NCI-H1694 treated with DMSO at 0.1 percent for 48 hours (cell line): ENCODE measurements at regions not wholly inside any gene's neighbourhood (a gene's known extent, or its start where the extent isn't known, plus 50 kb on each side); places are given as distances from the start of the nearest gene placed in this dataset.

Experiments
- DNase-seq: peaks from one replicate; lab custom pipeline; 2025; lab: John Stamatoyannopoulos, UW

DNA sequence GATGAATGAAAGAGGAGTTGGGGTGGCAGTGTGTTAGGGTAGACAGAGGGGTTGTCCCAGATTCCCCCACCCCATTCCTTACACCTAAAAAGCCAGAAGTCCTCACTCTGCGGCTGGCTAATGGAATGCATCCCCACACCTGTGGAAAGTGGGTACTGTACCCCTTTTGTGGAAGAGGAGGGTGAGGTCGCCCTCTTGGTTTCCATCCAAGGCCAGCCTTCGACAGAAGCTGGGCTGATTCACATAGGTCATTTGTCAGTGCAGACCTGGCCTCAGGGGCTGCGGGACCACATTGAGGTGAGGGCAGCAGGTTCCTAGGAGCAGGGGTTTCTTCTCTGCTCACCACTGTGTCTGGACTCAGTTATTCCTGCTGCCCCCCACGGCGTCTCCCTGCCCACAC lies 671.6 kb downstream of the MATN1 start:
- no peak for DNase-seq

DNA sequence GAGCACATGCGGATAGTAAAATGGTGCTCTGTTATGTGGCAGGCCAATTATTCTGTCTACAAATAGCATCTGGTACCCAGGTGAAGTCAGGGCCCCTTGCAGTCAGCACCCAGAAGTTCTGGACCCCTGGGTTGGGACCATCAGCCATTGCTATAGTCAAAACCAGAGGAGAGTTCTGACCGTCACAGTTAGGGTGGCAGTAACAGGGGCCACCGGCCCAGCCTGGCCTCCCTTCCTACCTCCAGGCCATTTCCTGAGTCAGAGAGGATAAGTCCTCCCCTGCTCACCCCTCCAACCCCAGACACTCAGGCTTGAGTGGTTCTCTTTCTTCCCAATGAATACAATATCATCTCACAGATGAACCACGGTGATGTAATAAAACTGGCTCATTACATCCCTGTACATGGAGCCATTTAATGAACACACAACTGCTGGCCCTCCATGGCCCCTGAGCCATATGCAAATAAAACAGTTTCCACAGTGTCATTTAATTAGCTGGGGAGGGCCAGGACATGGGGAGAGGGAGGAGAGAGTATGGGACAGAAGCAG lies 673.6 kb downstream of the MATN1 start:
- DNase-seq: no peak

DNA sequence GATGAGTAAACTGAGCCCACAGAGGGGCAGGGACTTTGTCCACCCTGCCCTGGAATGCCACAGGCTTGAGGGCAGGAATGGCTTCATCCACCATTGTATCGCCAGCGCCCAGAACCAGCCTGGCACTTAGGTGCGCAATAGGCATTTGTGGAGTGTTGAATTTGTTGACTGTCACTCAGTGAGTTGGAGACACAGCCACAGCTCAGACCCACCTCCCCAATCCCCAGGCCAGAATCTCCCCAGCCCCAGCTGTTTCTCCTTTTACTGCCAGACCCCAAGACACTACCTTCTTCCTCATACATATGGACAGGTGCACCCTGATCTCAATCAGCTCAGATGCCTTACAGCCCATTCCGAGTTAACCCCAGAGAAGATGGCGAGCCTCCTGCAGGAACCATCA lies 674.5 kb downstream of the MATN1 start:
- no peak for DNase-seq

DNA sequence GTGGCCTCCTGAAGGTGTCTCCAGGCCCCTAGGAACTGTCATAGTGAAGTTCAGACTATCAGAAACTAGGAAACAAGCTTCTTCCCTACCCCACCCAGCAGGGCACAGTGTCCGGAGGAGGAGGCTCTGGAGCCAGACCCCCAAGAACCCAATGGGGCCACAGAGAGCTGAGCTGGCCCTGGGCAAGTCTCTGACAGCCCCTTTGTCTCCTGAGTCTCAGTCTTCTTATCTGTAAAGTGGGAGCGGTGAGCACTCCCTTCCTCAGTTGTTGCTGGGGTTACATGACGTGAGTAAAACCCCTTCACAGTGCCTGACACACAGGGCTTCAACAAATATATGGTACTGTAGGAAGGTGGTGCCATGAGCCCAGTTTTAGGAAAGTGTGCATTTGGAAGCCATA lies 675.8 kb downstream of the MATN1 start:
- DNase-seq: no peak

DNA sequence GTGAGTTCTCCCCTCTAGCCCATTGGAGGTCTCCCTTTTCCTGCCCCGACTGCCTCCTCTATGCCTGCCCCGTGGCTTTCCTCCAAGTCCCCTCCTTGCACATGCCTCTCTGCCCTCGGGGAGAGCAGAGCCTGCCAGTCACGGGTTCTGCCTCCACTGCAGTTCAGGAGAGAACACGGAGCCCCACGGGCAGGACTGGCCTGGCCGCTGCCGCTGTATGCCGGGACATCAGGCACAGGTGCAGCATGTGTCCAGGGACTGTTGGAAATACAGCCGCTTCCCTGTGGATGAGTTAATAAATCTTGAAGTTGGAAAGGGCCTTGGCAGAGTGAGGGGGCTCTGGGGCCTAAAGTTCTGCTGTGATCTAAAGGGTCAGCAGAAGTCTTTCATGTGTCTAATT lies 676.6 kb downstream of the MATN1 start:
- no peak for DNase-seq

DNA sequence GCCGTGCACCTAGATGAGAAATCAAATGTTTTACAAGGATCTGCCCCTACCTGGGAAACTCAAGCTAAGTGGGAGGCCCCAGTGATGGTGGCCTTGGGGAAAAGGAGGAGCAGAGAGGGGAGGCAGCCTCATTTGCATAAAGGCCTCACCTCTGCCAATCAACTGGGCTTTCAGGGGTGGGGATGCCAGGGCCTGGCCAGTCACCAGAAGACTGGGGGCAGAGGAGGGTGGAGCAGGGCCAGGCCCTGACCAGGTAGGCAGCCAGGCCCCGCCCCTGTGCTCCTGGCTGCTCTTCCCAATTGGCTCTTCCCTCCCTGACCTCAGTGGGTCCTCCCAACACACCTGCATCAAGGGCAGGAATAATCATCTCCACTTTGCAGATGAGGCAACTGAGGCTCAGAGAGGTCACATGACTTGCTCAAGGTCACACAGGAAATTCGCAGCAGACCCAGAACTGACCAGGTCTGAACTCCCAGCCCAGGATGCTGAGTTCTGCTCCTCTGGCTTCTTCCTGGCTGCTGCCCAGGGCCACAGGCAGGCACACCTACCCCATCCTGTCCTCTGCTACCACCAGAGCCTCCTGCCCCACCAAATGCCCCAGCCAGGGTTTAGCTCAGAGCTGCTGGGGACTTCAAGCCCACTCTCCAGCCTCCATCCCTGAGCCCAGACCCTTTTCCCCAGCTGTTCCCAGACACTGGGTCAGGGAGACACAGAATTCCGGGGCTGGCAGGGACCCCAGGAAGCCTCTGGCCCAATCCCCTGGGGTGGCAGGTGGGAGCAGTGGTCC lies 677.9 kb downstream of the MATN1 start:
- no peak for DNase-seq

DNA sequence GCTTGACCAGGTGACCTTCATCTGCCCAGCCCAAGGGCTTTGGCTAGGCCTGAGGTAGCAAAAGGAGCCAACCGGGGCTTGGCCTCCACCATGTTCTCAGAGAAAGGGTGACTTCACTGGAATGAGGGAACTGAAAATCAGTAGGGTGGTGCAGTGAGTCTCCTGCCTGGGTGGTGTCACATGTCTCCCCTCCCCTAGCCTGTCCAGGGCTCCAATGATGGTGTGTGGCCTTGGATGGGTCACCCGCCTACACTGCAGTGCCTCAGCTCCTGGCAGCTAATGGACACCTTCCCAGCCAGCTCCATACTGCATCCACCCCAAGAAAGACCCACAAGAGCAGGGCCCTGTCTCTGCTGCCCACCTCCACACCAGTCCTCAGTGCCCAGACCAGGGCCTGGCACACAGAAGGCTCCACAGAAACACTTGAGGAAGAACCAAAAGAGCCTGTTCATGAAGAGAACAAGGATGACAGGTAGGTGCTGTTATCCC lies 678.7 kb downstream of the MATN1 start:
- DNase-seq: no peak

DNA sequence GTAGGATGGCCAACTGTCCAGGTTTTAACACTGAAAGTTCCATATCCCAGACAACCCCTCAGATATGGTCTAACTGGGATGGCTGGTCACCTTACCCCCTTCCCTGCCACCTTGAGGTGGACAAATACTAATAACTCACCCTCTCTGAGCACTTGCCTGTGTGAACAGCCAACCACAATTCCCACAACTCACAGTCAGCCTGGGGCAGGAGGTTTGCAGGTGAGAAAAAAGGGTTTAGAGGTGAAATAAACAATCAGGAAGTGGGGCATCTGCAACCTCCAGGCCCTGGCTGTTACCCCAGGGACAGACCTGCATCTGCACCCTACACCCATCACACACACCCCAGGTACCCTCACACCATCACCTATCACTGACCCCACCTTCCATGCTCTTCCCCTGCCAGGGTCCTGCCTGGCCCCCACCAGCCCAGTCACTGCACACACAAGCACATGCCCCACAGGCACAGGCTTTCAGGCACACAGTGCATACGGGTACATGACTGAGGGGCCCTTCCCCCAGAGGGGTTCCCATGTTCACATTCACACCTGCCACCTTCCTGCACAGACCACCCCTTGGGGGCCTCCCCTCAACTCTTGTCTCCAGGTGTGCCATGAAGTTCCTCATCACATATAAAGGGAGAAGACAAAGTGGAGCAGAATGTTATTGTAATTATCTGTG lies 679.5 kb downstream of the MATN1 start:
- no peak for DNase-seq

DNA sequence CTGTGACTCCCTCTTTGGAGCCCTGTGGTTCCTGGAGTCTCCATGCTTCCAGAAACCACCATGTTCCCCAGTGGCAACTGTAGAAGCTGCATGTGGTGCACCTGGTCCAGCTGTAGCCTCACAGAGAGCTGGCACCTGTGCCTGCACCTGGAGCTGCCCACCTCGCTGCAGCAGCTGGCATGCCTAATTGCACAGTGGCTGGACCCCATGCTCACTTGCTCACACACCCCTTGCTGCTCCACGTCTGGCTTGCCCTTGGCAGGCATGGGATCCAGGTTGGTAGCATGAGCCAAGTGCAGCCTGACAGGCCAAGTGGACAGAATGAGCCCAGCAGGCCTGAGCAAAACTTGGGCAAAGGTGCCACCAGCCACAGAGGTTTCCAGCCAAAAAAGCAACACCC lies 680.1 kb downstream of the MATN1 start:
- DNase-seq: no peak

DNA sequence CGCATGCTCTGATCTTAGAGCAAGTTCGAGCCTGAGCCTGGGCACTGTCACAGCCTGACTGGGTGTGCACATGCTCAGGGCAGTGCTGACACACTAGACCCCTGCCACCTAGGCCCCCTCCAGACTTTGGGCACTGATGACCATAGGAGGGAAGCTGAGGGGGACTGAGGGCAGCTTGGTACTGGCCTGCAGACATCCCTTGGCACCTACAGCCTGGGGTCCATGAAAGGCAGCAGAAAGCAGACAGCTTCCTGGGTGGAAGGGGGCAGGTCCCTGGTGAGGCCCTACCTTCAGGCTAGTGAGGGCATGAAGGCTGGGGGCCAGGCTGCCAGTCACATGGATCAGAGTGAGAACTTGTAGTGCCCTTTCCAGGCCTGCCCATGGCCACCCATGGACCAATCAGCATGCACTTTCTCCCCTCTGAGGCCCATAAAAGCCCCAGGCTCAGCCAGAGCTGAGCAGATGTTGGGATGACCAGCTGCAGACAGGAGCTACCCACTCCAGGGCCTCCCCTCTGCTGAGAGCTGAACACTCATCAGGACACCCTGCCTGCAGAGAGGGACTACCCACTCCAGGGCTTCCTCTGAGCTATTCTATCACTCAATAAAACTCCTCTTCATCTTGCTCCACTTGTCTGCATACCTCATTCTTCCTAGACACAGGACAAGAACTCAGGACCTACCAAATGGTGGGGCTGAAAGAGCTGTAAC lies 680.8 kb downstream of the MATN1 start:
- DNase-seq: no peak

DNA sequence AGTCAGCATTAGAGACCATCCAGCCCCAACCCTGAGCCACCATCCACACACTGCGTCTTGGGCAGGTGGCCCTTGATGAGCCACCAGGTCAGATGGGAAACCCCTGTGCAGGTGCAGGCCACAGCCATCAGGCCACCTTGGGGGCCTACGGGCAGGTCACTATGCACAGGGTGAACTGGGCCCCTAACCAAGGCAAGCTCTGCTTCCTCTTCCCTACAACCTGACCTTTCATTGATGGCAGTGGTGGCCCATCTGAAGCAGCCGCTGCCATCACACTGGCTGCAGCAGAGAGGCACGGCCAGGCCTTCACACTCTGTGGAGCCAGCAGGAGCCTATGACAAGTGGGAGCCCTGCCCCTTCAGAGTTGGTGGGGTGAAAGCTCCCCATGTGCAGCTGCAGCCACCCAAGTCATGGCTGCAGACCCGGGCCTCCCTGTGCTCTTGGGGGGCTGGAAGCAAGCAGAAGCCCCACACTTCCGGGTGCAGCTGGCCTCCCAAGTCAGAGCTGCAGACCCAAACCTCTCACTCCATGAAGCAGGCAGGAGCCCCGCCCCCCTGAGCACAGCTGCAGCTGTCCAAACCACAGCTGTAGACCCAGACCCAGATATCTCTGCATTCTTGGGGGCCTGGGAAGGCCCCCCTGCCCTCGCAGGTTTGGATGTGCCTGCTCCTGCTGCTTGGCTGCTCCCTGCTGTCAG lies 681.5 kb downstream of the MATN1 start:
- DNase-seq: no peak

DNA sequence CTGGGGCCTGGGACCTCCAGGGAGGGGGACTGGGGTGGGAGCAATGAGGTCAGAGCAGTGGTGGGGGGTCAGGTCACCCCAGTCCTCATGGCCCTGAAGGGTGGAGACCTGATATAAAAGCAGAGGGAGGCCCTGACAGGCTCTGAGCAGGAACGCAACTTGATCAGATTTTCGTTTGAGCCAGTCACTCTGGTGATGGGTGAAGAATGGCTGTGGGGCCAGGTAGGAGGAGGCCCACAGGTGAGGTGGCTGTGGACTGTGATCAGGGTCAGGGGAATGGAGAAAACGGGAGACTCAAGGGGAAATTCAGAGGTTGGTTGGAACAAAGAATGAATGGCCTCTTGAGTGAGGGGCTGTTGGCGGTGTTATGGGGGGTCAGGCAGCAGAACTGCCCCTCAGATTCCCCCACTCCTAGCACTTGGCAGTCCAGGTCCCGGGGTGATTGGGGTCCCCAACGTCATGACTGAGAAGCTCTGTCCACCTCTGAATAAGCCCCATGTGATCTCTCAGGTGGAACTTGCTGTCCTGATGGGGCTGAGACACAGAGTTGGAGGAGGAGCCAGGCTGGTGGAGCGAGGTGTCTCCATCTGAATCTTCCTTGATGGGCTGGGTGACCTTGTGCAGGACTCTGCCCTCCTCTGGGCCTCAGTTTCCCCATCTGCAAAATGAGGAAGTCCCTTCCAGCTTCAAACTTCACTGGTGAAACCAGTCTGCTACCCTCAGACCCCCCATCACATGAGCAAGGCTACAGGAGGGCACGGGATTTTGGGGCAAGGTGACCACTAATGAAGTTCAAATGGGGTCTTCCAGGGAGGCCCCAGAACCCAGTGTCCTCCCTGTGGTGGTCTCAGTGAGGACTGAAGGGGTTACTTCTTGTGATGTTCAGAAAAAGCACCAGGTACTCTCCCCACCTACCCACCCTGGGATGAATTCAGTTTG lies 683.0 kb downstream of the MATN1 start:
- DNase-seq: no peak

DNA sequence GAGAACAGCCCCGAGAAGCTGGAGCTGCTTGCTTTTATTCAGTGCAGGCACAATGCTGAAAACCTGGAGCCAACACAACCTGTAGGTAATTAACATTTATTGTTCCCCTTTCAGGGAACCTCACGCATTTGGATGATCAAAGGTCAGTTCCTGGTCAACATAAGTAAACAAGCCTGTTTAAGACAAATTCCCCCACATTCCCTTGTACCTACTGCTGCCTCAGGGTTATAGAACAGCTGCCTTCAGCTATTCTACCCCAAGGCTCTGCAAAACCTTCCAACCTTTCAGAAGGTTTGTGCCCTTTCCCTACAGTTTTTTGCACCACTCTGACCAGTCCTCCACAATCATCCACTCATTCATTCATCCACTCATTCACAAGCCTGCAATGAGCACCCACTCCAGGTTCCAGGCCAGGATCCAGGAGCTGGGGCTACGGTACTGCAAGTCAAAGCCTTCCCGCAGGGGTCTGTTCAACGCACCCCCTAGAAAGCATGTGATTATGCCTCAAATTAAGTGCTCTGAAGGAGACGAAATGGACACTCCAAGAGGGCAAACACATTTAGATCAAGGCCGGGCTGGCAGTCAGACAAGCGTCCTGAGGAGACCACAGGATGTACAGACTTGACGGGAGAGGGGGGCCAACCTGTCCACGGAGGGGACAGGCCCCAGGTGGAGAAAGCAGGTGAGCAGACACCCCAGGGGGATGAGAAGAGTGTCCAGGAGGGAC lies 683.9 kb downstream of the MATN1 start:
- no peak for DNase-seq

DNA sequence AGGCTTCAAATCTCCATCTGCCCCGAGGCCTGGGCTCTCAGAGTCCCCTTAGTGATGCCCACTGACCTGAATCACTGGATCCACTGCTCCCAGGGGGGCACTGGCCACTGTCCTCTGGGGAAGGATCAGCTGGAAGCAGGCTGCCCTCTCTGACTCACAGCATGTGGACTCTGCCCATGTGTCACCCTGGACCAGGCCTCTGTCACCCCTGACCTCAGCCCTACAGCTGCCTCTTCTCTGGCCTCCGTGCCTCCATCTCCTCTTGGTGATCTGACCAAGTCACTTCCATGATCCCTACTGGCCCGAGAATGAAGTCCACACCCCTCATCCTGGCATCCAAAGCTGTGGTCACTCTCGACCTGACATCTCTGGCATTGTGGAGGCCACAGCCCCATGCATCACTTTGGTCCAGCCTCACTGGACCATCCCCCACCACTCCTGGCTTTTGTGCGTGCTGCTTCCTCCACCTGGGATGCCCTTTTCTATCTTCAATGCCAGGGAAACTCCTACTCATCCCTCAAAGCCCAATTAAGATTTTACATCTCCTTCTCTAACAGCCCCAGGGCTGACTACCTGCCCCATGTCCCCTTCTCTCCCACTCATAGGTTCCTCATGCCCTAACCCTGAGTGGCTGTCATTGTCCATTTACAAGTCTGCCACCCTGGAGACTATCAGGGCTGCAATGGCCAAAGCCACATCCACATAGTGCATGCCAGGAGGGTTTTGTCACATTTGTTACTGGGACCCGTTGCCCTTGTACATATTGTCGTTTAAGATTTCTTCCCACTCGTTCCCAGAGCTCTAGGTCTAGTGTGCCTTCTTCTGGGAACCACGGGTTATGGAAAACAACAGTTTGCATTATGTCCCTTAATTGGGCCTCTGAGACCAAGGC lies 685.0 kb downstream of the MATN1 start:
- no peak for DNase-seq

DNA sequence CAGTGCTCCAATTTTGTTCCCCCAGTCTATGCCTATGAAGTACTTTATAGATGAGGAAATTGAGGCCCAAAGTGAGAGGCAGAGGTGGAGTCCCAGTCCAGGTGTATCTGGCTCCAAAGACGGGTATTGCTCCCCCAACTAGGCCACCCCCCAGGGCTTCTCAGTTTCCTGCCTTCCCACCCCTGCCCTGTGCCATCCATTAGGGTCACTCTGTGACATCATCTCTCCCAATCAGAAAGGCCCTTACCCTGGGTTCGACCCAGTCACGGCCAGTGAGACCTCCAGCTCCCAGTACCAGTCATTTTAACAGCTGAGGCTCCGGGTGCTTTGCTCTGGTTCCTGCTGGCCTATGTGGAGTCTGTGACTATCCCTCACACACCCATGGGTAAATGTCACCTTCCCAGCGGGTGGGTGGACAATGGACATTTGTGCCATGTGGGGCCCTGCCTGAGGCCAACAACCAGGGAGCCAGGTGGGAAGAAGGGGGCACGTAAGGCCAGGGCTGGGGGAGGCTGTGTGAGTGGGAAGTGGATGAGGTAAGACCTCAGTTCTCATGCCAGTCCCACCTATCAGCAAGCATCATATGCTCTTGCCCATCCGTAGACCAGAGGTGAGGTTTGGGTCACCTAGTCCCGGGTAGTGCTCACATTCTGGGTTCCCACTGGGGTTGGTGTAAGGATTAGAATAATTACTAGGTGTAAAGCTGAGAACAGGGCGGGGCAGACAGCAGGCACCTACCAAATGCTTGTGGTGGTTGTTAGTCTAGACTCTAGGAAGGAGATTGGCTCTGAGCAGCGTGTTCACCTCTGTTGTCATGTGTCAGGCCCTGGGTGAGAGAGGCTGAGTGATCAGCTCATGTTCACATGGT lies 685.9 kb downstream of the MATN1 start:
- no peak for DNase-seq

DNA sequence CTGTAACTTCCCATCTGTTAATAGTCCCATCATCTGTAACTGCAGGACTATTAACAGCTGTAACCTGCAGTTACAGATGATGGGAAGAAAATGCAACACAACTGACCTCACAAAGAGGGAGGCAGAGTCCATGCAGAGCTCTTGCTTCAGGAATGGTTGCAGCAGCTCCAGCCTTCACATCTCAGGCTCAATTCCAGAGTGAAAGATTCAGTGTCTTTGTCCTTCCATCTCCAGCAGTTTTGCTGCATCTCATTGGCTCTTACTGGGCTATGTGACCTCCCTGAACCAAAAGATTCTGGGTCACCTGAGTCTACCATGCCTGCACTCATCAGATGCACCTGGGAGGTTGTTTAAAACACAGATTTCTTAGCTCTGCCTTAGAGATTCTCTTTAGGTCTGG lies 686.7 kb downstream of the MATN1 start:
- no peak for DNase-seq

DNA sequence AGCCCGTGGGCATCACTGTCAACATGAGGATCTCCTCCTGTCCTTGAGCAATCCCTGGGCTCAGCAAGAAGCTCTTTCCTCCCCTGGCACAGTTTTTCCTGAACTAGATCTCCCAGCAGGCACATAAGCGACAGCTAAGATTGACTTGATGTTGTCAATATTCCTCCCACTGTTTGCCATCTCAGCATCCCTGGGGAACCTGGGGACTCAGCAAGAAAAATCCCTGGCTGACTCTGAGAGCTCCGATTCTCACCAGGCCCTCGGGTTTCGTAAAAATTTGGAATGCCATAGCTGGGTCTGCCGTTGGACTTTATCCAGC lies 687.2 kb downstream of the MATN1 start:
- no peak for DNase-seq

DNA sequence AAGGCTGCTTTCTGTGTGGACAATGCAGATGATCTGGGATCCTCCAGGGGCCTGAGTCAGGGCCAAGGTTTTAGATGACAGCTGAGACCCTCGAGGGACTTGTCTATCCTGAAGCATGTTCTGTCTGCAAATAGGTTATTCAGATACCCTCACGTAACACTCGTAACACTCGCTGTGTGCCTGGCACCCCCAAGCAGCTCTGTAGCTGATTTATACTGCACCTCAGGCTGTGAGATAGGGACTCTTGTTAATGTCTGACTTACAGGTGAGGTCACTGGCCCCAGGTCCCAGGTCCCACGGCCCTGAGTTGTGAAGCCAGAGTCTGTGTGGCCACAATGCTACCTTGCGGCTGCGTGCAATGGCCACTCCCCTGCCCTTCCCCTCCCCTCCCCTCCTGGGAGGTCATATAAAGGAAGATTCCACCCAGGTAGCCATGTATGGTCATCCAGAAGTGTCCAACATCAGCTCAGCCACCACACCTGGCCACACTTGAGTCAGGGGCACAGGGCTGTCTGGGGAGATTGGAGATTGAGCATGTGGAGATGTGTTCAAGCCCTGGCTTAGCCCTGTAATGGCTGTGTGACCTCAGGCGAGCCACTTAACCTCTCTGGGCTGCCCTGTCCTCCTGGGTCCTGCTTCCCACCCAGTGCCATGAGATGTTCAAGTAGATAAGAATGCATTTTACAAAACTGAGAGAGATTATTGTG lies 687.7 kb downstream of the MATN1 start:
- no peak for DNase-seq
